ENCODE measurements at regions not wholly inside any gene's neighbourhood (a gene's known extent, or its start where the extent isn't known, plus 50 kb on each side); places are given as distances from the start of the nearest gene placed in this dataset.

DNA sequence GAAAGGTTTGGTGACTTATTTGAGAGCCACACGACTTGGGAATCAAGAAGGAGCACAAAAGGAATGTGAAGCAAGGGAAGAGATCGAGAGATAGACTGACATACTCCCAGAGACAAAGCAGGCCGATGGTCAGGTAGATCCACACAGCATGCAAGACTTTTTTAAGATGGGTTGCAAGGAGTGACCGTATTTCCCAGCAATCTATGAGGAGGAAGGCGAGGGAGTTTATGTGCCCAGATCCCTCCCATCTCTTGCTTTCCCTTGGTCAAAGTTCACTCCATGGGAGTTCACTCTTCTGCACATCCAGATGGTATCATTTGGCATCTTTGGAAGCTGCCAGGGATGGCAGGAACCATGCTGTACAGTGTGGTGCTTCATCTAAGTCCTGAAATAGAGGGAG lies 148.9 kb downstream of the RMI1 start:
- no peak for DNase-seq

GRCh38 chr9:84136119-84136868 lies 155.7 kb downstream of the RMI1 start:
- DNase-seq: no peak

DNA sequence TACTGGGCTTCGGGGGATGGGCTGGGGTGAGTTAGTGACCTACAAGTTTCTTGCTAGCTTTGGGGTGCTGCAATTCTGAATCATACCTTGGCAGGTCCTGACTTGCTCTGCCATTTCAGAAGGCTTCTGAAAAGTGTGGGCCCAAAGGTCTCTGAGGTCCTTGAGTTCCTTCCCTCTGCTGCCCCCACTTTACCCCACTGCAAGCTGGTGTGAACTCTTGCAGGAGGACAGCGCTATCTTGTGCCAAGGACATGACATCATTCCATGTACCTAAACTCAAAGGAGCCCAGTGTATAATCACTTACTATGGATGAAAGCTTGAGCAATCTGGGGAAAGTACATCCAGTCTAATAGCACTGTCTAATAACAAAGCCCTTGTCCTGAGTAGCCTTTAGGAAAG lies 157.4 kb downstream of the RMI1 start:
- DNase-seq: no peak

DNA sequence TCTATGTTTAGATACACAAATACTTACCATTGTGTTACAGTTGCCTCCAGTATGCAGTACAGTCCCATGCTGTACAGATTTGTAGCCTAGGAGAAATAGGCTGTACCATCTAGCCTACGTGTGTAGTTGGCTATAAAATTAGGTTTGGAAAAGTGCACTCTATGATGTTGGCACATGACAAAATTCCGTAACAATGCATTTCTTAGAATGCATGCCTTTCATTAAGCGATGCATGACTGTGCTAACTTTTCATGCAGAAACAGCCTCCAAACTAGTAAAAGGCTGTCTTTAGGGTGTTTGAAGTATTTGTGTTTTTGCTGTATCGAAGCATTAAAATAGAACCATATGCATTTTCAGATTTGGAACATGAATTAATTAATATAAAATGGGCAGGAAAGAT lies 157.9 kb downstream of the RMI1 start:
- no peak for DNase-seq

GRCh38 chr9:84139296-84140070 lies 158.9 kb downstream of the RMI1 start:
- no peak for DNase-seq

- peak in 1 of 2 donors; percentile 4 for DNase-seq
These were observed 160.0 kb downstream of the RMI1 start for GRCh38 chr9:84140535-84141101.

GRCh38 chr9:84141741-84142370 lies 161.3 kb downstream of the RMI1 start:
- DNase-seq: no peak

DNA sequence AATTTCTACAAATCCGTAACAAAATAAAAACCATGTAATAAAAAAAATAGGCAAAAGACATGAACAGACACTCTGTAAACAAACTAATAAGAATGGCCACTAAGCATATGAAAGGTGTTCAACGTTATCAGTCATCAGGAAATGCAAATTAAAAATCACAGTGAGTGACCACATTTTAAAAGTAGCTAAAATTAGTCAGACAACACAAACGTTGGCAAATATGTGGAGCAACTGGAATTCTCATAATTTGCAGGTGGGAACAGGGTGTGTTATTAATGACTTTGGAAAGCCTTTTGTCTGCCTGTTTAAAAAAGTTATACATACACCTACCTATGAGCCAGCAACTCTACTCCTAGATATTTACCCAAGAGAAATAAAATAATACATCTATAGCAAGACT lies 164.4 kb downstream of the RMI1 start:
- no peak for DNase-seq

GRCh38 chr9:84145780-84146179 lies 165.2 kb downstream of the RMI1 start:
- DNase-seq: no peak

- DNase-seq: no peak
These were observed 166.5 kb downstream of the RMI1 start for GRCh38 chr9:84146893-84147710.

- no peak for DNase-seq
These were observed 170.6 kb downstream of the RMI1 start for GRCh38 chr9:84151236-84151635.

DNA sequence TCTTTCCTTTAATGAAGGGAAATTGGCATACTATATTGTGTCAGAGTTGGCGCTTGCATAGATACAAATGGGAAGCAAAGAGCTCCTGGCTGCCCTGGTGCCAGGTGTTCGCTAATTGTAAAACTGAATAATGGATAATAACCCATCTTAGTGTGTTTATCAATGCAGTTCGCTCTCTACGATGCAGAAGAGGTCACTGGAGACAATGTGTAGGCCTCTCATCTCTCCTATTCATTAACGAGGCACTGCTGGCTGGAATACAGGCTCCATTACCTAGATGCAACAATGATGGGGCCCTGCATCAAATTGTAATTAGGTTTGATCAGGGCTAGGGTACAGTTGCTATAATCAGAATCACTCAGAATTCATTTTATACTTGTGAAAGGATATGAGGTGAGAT lies 171.0 kb downstream of the RMI1 start:
- no peak for DNase-seq

- DNase-seq: no peak
These were observed 171.6 kb downstream of the RMI1 start for GRCh38 chr9:84152204-84152603.

DNA sequence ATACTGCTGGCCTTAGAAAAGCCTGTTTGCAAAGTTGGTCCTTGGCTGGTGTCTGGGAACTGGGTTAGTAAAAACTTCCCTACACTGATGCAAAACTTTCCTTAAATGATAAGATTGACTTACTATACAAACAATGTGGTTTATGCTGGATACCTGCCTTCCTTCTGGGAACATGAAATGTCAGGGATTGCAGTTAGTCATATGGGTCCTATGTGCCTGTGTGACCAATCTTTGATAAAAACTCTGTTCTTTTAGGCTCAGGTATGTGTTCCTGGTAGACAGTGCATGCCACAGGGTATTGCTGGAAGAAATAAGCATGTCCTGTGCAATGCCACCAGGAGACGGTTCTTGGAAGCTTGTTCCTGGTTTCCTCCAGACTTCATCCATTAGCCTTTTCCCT lies 173.3 kb downstream of the RMI1 start:
- DNase-seq: no peak

- DNase-seq: no peak
These were observed 173.7 kb downstream of the RMI1 start for GRCh38 chr9:84154320-84154719.

- DNase-seq: no peak
These were observed 177.4 kb downstream of the SLC28A3 start for GRCh38 chr9:84163052-84163650.

DNA sequence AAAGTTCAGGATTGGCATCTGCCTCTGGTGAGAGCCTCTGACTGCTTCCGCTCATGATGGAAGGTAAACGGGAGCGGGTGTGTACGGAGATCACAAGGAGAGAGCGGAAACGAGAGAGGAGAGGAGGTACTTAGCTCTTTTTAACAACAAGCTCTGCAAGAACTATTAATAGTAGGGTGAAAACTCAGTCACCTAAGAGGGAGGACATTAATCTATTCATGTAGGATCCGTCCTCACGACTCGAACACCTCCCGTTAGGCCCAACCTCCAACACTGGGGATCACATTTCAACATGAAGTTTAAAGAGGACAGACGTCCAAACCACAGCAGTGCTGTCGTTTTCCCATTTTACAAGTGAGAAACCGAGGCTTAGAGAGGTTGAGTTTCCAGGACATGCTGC lies 173.7 kb downstream of the SLC28A3 start:
- no peak for DNase-seq

- no peak for DNase-seq
These were observed 171.3 kb downstream of the SLC28A3 start for GRCh38 chr9:84169240-84169639.

- no peak for DNase-seq
These were observed 169.9 kb downstream of the SLC28A3 start for GRCh38 chr9:84170521-84171141.

DNA sequence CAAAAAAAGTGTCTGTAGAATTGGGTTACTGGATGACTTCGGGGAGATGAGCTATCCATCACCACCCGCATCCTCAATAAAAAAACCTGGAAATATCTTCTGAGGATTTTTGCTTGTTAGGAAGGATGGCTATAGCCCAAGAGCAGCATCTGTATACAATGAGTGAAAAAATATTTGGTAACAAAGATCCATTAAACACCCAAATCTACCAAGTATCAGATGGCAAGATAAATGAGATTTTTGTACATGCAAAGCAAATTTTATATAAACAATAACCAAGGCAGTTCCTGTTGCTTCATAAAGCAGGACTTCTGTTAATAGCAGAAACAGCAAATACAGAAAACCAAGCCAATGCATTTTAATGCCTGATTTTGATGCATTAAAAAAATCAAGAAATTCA lies 166.6 kb downstream of the SLC28A3 start:
- no peak for DNase-seq

DNA sequence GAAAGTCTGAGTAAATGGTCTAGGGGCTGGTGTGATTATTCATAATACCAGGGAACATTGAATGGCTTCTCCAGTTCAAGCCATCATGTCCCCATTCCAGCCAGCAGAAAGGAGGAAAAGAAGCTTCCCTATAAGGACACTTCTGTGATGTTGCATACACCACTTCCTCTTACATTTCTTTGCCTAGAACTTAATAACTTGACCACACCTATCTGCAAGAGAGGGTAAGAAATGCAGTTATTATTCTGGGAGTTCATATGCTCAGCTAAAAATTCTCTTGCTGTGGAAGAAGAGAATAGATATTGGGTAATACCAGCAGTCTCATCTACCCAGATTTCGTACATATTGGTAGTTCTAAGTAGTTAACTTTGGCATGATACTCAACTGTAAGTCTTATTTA lies 166.1 kb downstream of the SLC28A3 start:
- no peak for DNase-seq

DNA sequence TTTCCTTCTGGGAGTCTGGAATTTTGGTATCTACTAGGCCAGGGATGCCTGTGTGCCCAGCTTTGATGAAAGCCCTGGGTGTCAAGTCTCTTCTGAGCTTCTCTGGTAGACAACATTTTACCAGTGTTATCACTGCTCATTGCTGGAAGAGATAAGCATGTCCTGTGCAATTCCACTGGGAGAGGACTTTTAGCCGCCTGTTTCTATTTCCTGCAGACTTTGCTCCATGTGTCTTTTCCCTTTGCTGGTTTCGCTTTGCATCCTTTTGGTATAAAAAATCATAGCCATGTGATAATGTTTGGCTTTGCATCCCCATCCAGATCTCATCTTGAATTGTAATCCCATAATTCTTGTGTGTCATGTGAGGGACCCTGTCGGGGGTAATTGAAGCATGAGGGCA lies 163.2 kb downstream of the SLC28A3 start:
- DNase-seq: no peak

Data from CD4-positive, alpha-beta T cell treated with Interleukin-1 beta for 1 hour (primary cell).